GM19035 (cell line): ENCODE measurements at regions not wholly inside any gene's neighbourhood (a gene's known extent, or its start where the extent isn't known, plus 50 kb on each side); places are given as distances from the start of the nearest gene placed in this dataset.
"Not testable (repeated sequence)": the region's sequence is repeated elsewhere in the genome, so short reads cannot be mapped to it uniquely, and the experiment has no call there.

ENCODE experiments used
- ATAC-seq: cut with Tn5 transposase; IDR thresholded peaks from one replicate; pipeline ENCODE4 v1.9.1; 2021; ENCODE audit not compliant: unreplicated experiment

- ATAC-seq: no peak
Observed at GRCh38 chr2:111250448-111251030, 129.8 kb downstream of the BCL2L11 start.

GRCh38 chr2:111251711-111252110 lies 131.0 kb downstream of the BCL2L11 start:
- ATAC-seq: no peak

- no peak for ATAC-seq
Observed at GRCh38 chr2:111252436-111252835, 131.7 kb downstream of the BCL2L11 start.

- ATAC-seq: not testable (repeated sequence)
Observed at GRCh38 chr2:111254916-111255315, 134.2 kb downstream of the BCL2L11 start.

GRCh38 chr2:111256628-111257027 lies 135.9 kb downstream of the BCL2L11 start:
- ATAC-seq: not testable (repeated sequence)

GRCh38 chr2:111257607-111258006 lies 136.9 kb downstream of the BCL2L11 start:
- not testable (repeated sequence) for ATAC-seq

- ATAC-seq: not testable (repeated sequence)
Observed at GRCh38 chr2:111258318-111258717, 137.6 kb downstream of the BCL2L11 start.

- not testable (repeated sequence) for ATAC-seq
Observed at GRCh38 chr2:111262627-111263379, 142.1 kb downstream of the BCL2L11 start.

- not testable (repeated sequence) for ATAC-seq
Observed at GRCh38 chr2:111263380-111264017, 142.8 kb downstream of the BCL2L11 start.

GRCh38 chr2:111264956-111265355 lies 144.2 kb downstream of the BCL2L11 start:
- ATAC-seq: not testable (repeated sequence)

GRCh38 chr2:111266556-111266955 lies 145.8 kb downstream of the BCL2L11 start:
- ATAC-seq: not testable (repeated sequence)

- not testable (repeated sequence) for ATAC-seq
Observed at GRCh38 chr2:111267038-111267437, 146.3 kb downstream of the BCL2L11 start.

GRCh38 chr2:111269761-111270323 lies 149.1 kb downstream of the BCL2L11 start:
- not testable (repeated sequence) for ATAC-seq

- ATAC-seq: not testable (repeated sequence)
Observed at GRCh38 chr2:111270569-111270968, 149.9 kb downstream of the BCL2L11 start.

- ATAC-seq: not testable (repeated sequence)
Observed at GRCh38 chr2:111271647-111272304, 151.1 kb downstream of the BCL2L11 start.

GRCh38 chr2:111273007-111273406 lies 152.3 kb downstream of the BCL2L11 start:
- not testable (repeated sequence) for ATAC-seq

GRCh38 chr2:111275047-111275853 lies 154.5 kb downstream of the BCL2L11 start:
- not testable (repeated sequence) for ATAC-seq

GRCh38 chr2:111275854-111276171 lies 155.1 kb downstream of the BCL2L11 start:
- not testable (repeated sequence) for ATAC-seq

GRCh38 chr2:111278133-111278532 lies 157.4 kb downstream of the BCL2L11 start:
- not testable (repeated sequence) for ATAC-seq

- not testable (repeated sequence) for ATAC-seq
Observed at GRCh38 chr2:111280709-111281286, 160.1 kb downstream of the BCL2L11 start.
